Astrocyte (in vitro differentiated cells and primary cell): ENCODE measurements at regions not wholly inside any gene's neighbourhood (a gene's known extent, or its start where the extent isn't known, plus 50 kb on each side); places are given as distances from the start of the nearest gene placed in this dataset.

Experiments
- EZH2 ChIP-seq: IDR thresholded peaks from 2 replicates; pipeline ENCODE4 v1.6.1; 2012; ENCODE audit warnings: mild to moderate bottlenecking, low read length, inconsistent platforms; ENCODE audit not compliant: insufficient read depth
- TF ChIP-seq, protein P1 (sequence below): IDR thresholded peaks from 2 replicates; pipeline ENCODE4 v1.5.1; 2011; ENCODE audit warnings: low read depth, mild to moderate bottlenecking, inconsistent platforms, low read length, moderate library complexity; ENCODE audit not compliant: insufficient read depth

DNA sequence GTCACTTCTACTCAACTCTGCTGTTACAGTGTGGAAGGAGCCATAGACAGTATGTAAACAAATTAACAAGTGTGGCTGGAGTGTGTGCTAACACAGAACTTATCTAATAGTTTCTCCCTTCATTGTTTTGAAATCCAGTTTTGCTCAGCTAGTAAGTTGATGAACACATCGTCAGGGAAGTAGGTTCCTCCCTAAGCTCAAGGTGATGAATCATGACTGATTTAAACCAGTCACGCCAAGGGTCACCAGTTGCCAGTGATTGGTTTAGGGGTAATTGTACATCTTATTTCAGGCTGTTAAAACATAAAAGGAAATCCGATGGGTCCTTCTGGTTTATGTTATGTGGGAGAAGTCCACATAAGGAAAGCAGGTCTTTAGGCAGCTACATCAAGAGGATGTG, 97.0 kb upstream of the CHODL start:
- TF ChIP-seq, protein P1, sequence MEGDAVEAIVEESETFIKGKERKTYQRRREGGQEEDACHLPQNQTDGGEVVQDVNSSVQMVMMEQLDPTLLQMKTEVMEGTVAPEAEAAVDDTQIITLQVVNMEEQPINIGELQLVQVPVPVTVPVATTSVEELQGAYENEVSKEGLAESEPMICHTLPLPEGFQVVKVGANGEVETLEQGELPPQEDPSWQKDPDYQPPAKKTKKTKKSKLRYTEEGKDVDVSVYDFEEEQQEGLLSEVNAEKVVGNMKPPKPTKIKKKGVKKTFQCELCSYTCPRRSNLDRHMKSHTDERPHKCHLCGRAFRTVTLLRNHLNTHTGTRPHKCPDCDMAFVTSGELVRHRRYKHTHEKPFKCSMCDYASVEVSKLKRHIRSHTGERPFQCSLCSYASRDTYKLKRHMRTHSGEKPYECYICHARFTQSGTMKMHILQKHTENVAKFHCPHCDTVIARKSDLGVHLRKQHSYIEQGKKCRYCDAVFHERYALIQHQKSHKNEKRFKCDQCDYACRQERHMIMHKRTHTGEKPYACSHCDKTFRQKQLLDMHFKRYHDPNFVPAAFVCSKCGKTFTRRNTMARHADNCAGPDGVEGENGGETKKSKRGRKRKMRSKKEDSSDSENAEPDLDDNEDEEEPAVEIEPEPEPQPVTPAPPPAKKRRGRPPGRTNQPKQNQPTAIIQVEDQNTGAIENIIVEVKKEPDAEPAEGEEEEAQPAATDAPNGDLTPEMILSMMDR: no peak
- no peak for TF ChIP-seq EZH2
